ENCODE measurements at regions not wholly inside any gene's neighbourhood (a gene's known extent, or its start where the extent isn't known, plus 50 kb on each side); places are given as distances from the start of the nearest gene placed in this dataset.

- peak; percentile 86 for TF ChIP-seq CTCF (conservative IDR thresholded peaks at IDR 0.05; ENCODE audit: low read length)
- no peak for TF ChIP-seq EZH2phosphoT487 (IDR thresholded peaks at IDR 0.05; ENCODE audit: borderline replicate concordance)
Observed at GRCh38 chr11:34565417-34566207, 52.0 kb upstream of the ELF5 start.
